Fibroblast of lung (primary cell): ENCODE measurements at regions not wholly inside any gene's neighbourhood (a gene's known extent, or its start where the extent isn't known, plus 50 kb on each side); places are given as distances from the start of the nearest gene placed in this dataset.

ENCODE experiments used
- DNase-seq, 2 donors: peaks; one replicate each; pipeline versions ENCODE4 v3.0.0 to v3.0.0-alpha.2; 2010; ENCODE audit warnings: low read depth in 2 of 2
- H2AFZ ChIP-seq: 2 replicates; pipeline ENCODE4 v1.5.1; 2012; ENCODE audit warnings: low read length, control low read depth, inconsistent platforms
- H3K27ac ChIP-seq: 2 replicates; pipeline ENCODE4 v1.5.1; 2011; ENCODE audit warnings: low read length, control low read depth; ENCODE audit not compliant: insufficient read depth
- H3K27me3 ChIP-seq: 2 replicates; pipeline ENCODE4 v1.5.1; 2011; ENCODE audit warnings: mild to moderate bottlenecking, low read length; ENCODE audit not compliant: control insufficient read depth, insufficient read depth
- H3K36me3 ChIP-seq: 2 replicates; pipeline ENCODE4 v1.5.1; 2011; ENCODE audit warnings: low read length; ENCODE audit not compliant: control insufficient read depth, insufficient read depth
- H3K4me1 ChIP-seq: 2 replicates; pipeline ENCODE4 v1.5.1; 2011; ENCODE audit warnings: low read length; ENCODE audit not compliant: control insufficient read depth, insufficient read depth; ENCODE audit errors: extremely low read depth
- H3K4me2 ChIP-seq: 2 replicates; pipeline ENCODE4 v1.5.1; 2011; ENCODE audit warnings: low read length, control low read depth; ENCODE audit not compliant: insufficient read depth; ENCODE audit errors: extremely low read depth
- H3K4me3 ChIP-seq, 4 experiments: fragments of 200-600 bp in 1 of 4; sonication (generic) in 1 of 4; replicated peaks in 1 of 4; 2 replicates each; pipeline ENCODE4 v1.5.1; 2011 to 2016; ENCODE audit warnings: low read length in 4 of 4, low read depth in 3 of 4, mild to moderate bottlenecking in 3 of 4, control low read depth in 2 of 4, inconsistent platforms in 1 of 4, mixed read lengths in 1 of 4; ENCODE audit not compliant: insufficient read depth in 1 of 4; ENCODE audit errors: control extremely low read depth in 1 of 4
- H3K79me2 ChIP-seq: 2 replicates; pipeline ENCODE4 v1.5.1; 2012; ENCODE audit warnings: mild to moderate bottlenecking, low read length, inconsistent platforms; ENCODE audit not compliant: control insufficient read depth, insufficient read depth
- H3K9ac ChIP-seq: 2 replicates; pipeline ENCODE4 v1.5.1; 2011; ENCODE audit warnings: mild to moderate bottlenecking, low read length, control low read depth; ENCODE audit not compliant: insufficient read depth
- H3K9me3 ChIP-seq: 2 replicates; pipeline ENCODE4 v1.5.1; 2012; ENCODE audit warnings: low read depth, low read length; ENCODE audit not compliant: control insufficient read depth, insufficient read depth
- H4K20me1 ChIP-seq: 2 replicates; pipeline ENCODE4 v1.5.1; 2011; ENCODE audit warnings: low read length; ENCODE audit not compliant: control insufficient read depth, insufficient read depth; ENCODE audit errors: extremely low read depth
- CTCF ChIP-seq, 2 donors: IDR thresholded peaks in 1 of 2; conservative IDR thresholded peaks in 1 of 2; 1 replicate in 1 of 2; 2 replicates in 1 of 2; pipeline ENCODE4 v1.5.1; 2011 to 2012; ENCODE audit warnings: low read length in 2 of 2, control low read depth in 1 of 2, inconsistent platforms in 1 of 2, low read depth in 1 of 2, mild to moderate bottlenecking in 1 of 2
- EZH2 ChIP-seq: IDR thresholded peaks from 2 replicates; pipeline ENCODE4 v1.5.1; 2012; ENCODE audit warnings: low read length, control low read depth, mild to moderate bottlenecking; ENCODE audit errors: missing control alignments

GRCh38 chr9:105052346-105052745, 124.4 kb upstream of the ABCA1 start:
- no peak overlapping the region for H3K4me3 ChIP-seq
- no peak overlapping the region for H3K27ac ChIP-seq
- peaks cover 12% of the 10 kb centered on the region for H3K4me1 ChIP-seq
- no peaks in the 10 kb centered on the region for H3K9me3 ChIP-seq
- H3K27me3 ChIP-seq: no peaks in the 10 kb centered on the region
- no peaks in the 10 kb centered on the region for H3K36me3 ChIP-seq
- TF ChIP-seq EZH2 (no peak), CTCF (conservative IDR thresholded peaks at IDR 0.05 in 1 of 2, IDR thresholded peaks at IDR 0.05 in 1 of 2; ENCODE audit: low read depth in 1 of 2, low read length in 2 of 2) (no peak)
- no peak overlapping the region for H3K9ac ChIP-seq
- no peaks in the 10 kb centered on the region for H4K20me1 ChIP-seq
- no peak overlapping the region for H2AFZ ChIP-seq
- H3K79me2 ChIP-seq: no peaks in the 10 kb centered on the region
- no peak overlapping the region for H3K4me2 ChIP-seq
- no peak for DNase-seq

GRCh38 chr9:105053209-105053652, 125.3 kb upstream of the ABCA1 start:
- Histone ChIP-seq H3K4me2 (no peak overlapping the region), H3K36me3 (no peaks in the 10 kb centered on the region), H2AFZ (no peak overlapping the region), H3K4me1 (peaks cover 12% of the 10 kb centered on the region), H4K20me1 (no peaks in the 10 kb centered on the region), H3K4me3 (no peak overlapping the region), H3K79me2 (no peaks in the 10 kb centered on the region), H3K9me3 (no peaks in the 10 kb centered on the region), H3K9ac (no peak overlapping the region), H3K27ac (no peak overlapping the region), H3K27me3 (no peaks in the 10 kb centered on the region)
- no peak for TF ChIP-seq EZH2
- TF ChIP-seq CTCF (conservative IDR thresholded peaks at IDR 0.05 in 1 of 2, IDR thresholded peaks at IDR 0.05 in 1 of 2; ENCODE audit: low read depth in 1 of 2, low read length in 2 of 2): no peak
- DNase-seq: peak; percentile 81 to 93

GRCh38 chr9:105054491-105054890, 126.5 kb upstream of the ABCA1 start:
- Histone ChIP-seq H3K27me3 (no peaks in the 10 kb centered on the region), H3K9me3 (no peaks in the 10 kb centered on the region), H4K20me1 (no peaks in the 10 kb centered on the region), H3K4me1 (peaks cover 12% of the 10 kb centered on the region), H2AFZ (no peak overlapping the region), H3K9ac (no peak overlapping the region), H3K27ac (peak overlapping the region; percentile 8), H3K79me2 (no peaks in the 10 kb centered on the region), H3K36me3 (no peaks in the 10 kb centered on the region), H3K4me3 (no peak overlapping the region), H3K4me2 (peak overlapping the region; percentile 52)
- DNase-seq: peak; percentile 79 to 87
- TF ChIP-seq CTCF (conservative IDR thresholded peaks at IDR 0.05 in 1 of 2, IDR thresholded peaks at IDR 0.05 in 1 of 2; ENCODE audit: low read depth in 1 of 2, low read length in 2 of 2): no peak
- no peak for TF ChIP-seq EZH2
